ENCODE measurements at regions not wholly inside any gene's neighbourhood (a gene's known extent, or its start where the extent isn't known, plus 50 kb on each side); places are given as distances from the start of the nearest gene placed in this dataset.

DNA sequence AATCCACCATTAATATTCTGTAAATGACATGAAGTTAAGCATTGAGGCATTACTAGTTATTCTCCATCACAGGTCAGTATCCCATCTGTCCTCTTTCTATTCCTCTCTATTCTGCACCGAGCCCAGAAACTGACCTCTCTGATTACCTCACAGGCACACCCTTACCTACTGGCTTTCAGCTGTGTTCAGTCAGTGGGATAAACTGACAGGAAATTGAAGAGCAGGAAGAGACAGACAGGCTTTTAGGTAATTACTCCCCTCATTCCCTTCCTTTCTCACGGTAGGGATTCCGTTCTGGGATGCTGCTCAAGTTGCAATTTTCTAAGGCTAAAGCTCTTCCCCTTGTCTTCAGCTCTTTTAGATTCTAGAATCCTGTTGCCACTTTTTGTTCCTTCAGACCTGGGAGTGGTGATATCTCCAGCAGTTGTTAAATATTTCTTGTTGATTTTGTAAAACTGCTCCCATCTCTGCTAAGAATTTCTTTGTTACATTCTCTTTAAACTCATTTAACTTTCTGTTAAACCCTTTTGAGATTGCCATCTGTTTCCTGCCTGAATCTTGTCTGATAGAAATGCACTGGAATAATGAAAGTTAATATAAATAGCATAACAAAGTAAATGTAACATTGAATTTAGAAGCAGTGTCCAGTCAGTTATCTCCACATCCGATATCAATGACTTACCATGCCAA lies 1063.4 kb downstream of the PLA2G4A start:
- Histone ChIP-seq H3K9me3 (ENCODE audit: control insufficient read depth, insufficient read depth, low read length) (no peaks in the 10 kb centered on the region), H3K4me1 (ENCODE audit: insufficient read depth, low read length) (no peaks in the 10 kb centered on the region), H3K9ac (ENCODE audit: low read depth, low read length) (no peak overlapping the region), H3K36me3 (ENCODE audit: insufficient read depth, low read length) (no peaks in the 10 kb centered on the region)

GRCh38 chr1:187892683-187893039 lies 1063.9 kb downstream of the PLA2G4A start:
- Histone ChIP-seq H3K9ac (ENCODE audit: low read depth, low read length) (no peak overlapping the region), H3K4me1 (ENCODE audit: insufficient read depth, low read length) (no peaks in the 10 kb centered on the region), H3K36me3 (ENCODE audit: insufficient read depth, low read length) (no peaks in the 10 kb centered on the region), H3K9me3 (ENCODE audit: control insufficient read depth, insufficient read depth, low read length) (no peaks in the 10 kb centered on the region)

DNA sequence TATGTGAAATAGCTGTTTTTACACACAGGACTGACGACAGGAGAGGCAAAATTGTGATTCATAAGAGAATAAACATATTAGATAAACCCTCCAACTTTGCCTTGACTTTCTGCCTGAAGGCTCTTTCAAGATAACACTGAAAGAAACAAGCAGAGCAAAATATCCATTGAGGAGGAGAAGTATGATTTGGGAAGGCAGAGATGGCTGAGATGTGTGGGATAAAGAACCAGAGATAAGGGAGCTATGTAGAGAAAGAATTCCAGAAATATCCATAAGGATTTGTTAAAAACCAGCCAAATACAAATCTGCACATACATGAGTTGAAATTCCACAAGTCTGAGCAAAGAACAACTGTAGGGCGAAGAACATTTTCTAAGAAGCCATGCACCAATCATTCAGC lies 1064.7 kb downstream of the PLA2G4A start:
- Histone ChIP-seq H3K9me3 (ENCODE audit: control insufficient read depth, insufficient read depth, low read length) (no peaks in the 10 kb centered on the region), H3K36me3 (ENCODE audit: insufficient read depth, low read length) (no peaks in the 10 kb centered on the region), H3K4me1 (ENCODE audit: insufficient read depth, low read length) (no peaks in the 10 kb centered on the region), H3K9ac (ENCODE audit: low read depth, low read length) (no peak overlapping the region)

DNA sequence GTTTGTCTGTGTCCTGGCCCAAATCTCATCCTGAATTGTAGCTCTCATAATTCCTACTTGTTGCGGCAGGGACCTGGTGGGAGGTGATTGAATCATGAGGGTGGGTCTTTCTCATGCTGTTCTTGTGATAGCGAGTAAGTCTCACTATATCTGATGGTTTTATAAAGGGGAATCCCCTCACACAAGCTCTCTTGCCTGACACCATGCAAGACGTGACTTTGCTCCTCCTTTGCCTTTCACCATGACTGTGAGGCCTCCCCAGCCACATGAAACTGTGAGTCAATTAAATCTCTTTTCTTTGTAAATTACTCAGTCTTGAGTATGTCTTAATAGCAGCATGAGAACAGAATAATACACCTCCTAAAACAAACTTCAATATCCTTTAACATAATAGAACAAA lies 1065.6 kb downstream of the PLA2G4A start:
- Histone ChIP-seq H3K4me1 (ENCODE audit: insufficient read depth, low read length) (no peaks in the 10 kb centered on the region), H3K9ac (ENCODE audit: low read depth, low read length) (no peak overlapping the region), H3K36me3 (ENCODE audit: insufficient read depth, low read length) (no peaks in the 10 kb centered on the region), H3K9me3 (ENCODE audit: control insufficient read depth, insufficient read depth, low read length) (no peaks in the 10 kb centered on the region)

GRCh38 chr1:187903223-187903622 lies 1074.5 kb downstream of the PLA2G4A start:
- Histone ChIP-seq H3K4me1 (ENCODE audit: insufficient read depth, low read length) (no peaks in the 10 kb centered on the region), H3K36me3 (ENCODE audit: insufficient read depth, low read length) (no peaks in the 10 kb centered on the region), H3K9me3 (ENCODE audit: control insufficient read depth, insufficient read depth, low read length) (no peaks in the 10 kb centered on the region), H3K9ac (ENCODE audit: low read depth, low read length) (no peak overlapping the region)

- Histone ChIP-seq H3K9me3 (ENCODE audit: control insufficient read depth, insufficient read depth, low read length) (no peaks in the 10 kb centered on the region), H3K36me3 (ENCODE audit: insufficient read depth, low read length) (no peaks in the 10 kb centered on the region), H3K4me1 (ENCODE audit: insufficient read depth, low read length) (no peaks in the 10 kb centered on the region; the same call in 1 of the 2 replicates), H3K9ac (ENCODE audit: low read depth, low read length) (no peak overlapping the region)
Observed at GRCh38 chr1:187909382-187909781, 1080.6 kb downstream of the PLA2G4A start.

GRCh38 chr1:187911820-187912219 lies 1083.1 kb downstream of the PLA2G4A start:
- H3K36me3 ChIP-seq (ENCODE audit: insufficient read depth, low read length) = no peaks in the 10 kb centered on the region
- H3K9ac ChIP-seq (ENCODE audit: low read depth, low read length) = no peak overlapping the region
- H3K9me3 ChIP-seq (ENCODE audit: control insufficient read depth, insufficient read depth, low read length) = no peaks in the 10 kb centered on the region
- no peaks in the 10 kb centered on the region; the same call in 1 of the 2 replicates for H3K4me1 ChIP-seq (ENCODE audit: insufficient read depth, low read length)

DNA sequence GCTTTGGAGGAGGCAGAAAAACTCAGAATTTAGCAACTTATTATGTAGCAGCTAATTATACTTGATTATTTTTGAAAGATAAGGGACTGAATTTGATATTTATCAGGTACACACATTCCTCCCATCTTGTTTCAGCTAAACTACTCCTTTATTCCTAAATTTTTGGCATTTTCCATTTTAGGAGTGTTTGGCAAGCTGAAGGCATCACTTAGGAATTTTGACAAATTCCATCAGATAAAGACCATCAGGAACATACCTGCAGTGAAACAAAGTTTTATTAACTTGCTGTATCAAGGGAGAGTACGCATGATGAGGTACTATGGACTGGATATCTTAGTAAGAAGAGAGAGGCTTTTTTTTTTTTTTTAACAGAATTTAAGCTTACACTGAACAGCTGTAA lies 1092.2 kb downstream of the PLA2G4A start:
- Histone ChIP-seq H3K36me3 (ENCODE audit: insufficient read depth, low read length) (no peaks in the 10 kb centered on the region), H3K9me3 (ENCODE audit: control insufficient read depth, insufficient read depth, low read length) (no peaks in the 10 kb centered on the region), H3K9ac (ENCODE audit: low read depth, low read length) (no peak overlapping the region), H3K4me1 (ENCODE audit: insufficient read depth, low read length) (no peaks in the 10 kb centered on the region)

GRCh38 chr1:187921426-187921825 lies 1092.7 kb downstream of the PLA2G4A start:
- no peaks in the 10 kb centered on the region for H3K4me1 ChIP-seq (ENCODE audit: insufficient read depth, low read length)
- H3K9me3 ChIP-seq (ENCODE audit: control insufficient read depth, insufficient read depth, low read length) = no peaks in the 10 kb centered on the region
- no peak overlapping the region for H3K9ac ChIP-seq (ENCODE audit: low read depth, low read length)
- no peaks in the 10 kb centered on the region for H3K36me3 ChIP-seq (ENCODE audit: insufficient read depth, low read length)

DNA sequence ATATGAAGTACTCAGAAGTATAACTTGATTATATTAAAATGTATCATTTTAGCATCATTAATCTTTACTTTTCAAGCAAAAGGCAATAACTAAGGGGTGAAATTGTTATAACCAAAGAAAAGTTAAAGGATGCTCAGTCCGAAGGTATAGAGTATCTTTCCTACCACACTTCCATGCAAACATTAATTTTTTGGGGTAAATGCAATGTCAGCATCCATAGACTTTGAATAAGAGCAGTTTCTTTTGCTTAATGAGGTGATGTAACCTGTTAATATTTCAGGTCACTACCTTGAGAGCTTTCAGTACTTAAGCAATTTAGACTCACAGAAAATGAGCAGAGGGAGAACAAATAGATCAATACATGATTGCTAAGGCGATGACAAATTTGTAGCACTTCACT lies 1093.5 kb downstream of the PLA2G4A start:
- Histone ChIP-seq H3K4me1 (ENCODE audit: insufficient read depth, low read length) (no peaks in the 10 kb centered on the region), H3K36me3 (ENCODE audit: insufficient read depth, low read length) (no peaks in the 10 kb centered on the region), H3K9me3 (ENCODE audit: control insufficient read depth, insufficient read depth, low read length) (no peaks in the 10 kb centered on the region), H3K9ac (ENCODE audit: low read depth, low read length) (no peak overlapping the region)

DNA sequence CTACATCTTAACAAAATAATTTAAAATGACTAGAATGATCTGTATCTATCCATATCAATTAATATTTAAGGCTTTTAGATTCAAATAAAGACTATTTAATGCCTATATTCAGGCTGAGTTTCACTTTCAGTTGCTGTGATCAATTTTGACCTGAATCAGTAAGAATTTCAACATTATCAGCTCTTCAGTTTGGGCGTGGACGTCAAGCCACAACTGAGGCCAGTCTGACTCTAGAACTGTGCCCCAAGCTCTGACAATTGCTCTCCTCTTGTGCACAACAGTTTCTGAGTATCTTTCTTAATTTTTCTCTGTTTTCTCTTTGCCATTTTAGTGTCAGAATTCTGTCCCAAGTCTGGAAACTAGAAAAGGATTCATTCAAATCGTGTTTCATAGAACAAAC lies 1095.5 kb downstream of the PLA2G4A start:
- Histone ChIP-seq H3K9ac (ENCODE audit: low read depth, low read length) (no peak overlapping the region), H3K4me1 (ENCODE audit: insufficient read depth, low read length) (peaks cover 8% of the 10 kb centered on the region; the same call in 1 of the 2 replicates), H3K36me3 (ENCODE audit: insufficient read depth, low read length) (no peaks in the 10 kb centered on the region), H3K9me3 (ENCODE audit: control insufficient read depth, insufficient read depth, low read length) (no peaks in the 10 kb centered on the region)

DNA sequence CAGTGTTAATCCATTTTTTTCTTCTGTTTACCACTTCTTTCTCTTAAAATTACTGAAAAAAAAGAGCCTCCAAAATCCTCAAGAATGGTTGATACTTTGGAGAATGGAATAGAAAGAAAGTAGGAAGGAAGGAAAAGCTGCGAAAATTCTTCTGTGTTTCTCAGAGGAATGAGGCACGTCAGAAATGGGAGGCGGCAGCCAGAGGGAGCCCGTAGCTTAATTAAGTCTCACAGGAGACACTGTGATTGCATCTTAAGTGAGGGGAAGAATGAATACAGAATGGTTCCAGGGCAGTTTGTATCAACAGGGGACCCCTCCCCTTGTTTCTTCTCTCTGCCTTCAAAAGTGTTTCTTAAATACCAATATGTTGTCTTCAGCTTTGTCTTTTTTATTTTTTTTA lies 1099.5 kb downstream of the PLA2G4A start:
- peaks cover 10% of the 10 kb centered on the region; the same call in 1 of the 2 replicates for H3K4me1 ChIP-seq (ENCODE audit: insufficient read depth, low read length)
- no peak overlapping the region for H3K9ac ChIP-seq (ENCODE audit: low read depth, low read length)
- no peaks in the 10 kb centered on the region for H3K36me3 ChIP-seq (ENCODE audit: insufficient read depth, low read length)
- H3K9me3 ChIP-seq (ENCODE audit: control insufficient read depth, insufficient read depth, low read length) = no peaks in the 10 kb centered on the region

- Histone ChIP-seq H3K36me3 (ENCODE audit: insufficient read depth, low read length) (no peaks in the 10 kb centered on the region), H3K4me1 (ENCODE audit: insufficient read depth, low read length) (peaks cover 10% of the 10 kb centered on the region; the same call in 1 of the 2 replicates), H3K9me3 (ENCODE audit: control insufficient read depth, insufficient read depth, low read length) (no peaks in the 10 kb centered on the region), H3K9ac (ENCODE audit: low read depth, low read length) (no peak overlapping the region)
Observed at GRCh38 chr1:187928696-187929095, 1099.9 kb downstream of the PLA2G4A start.

- H3K9me3 ChIP-seq (ENCODE audit: control insufficient read depth, insufficient read depth, low read length) = no peaks in the 10 kb centered on the region
- H3K36me3 ChIP-seq (ENCODE audit: insufficient read depth, low read length) = no peaks in the 10 kb centered on the region
- no peak overlapping the region for H3K9ac ChIP-seq (ENCODE audit: low read depth, low read length)
- H3K4me1 ChIP-seq (ENCODE audit: insufficient read depth, low read length) = peaks cover 10% of the 10 kb centered on the region; the same call in 1 of the 2 replicates
Observed at GRCh38 chr1:187931776-187932175, 1103.0 kb downstream of the PLA2G4A start.

DNA sequence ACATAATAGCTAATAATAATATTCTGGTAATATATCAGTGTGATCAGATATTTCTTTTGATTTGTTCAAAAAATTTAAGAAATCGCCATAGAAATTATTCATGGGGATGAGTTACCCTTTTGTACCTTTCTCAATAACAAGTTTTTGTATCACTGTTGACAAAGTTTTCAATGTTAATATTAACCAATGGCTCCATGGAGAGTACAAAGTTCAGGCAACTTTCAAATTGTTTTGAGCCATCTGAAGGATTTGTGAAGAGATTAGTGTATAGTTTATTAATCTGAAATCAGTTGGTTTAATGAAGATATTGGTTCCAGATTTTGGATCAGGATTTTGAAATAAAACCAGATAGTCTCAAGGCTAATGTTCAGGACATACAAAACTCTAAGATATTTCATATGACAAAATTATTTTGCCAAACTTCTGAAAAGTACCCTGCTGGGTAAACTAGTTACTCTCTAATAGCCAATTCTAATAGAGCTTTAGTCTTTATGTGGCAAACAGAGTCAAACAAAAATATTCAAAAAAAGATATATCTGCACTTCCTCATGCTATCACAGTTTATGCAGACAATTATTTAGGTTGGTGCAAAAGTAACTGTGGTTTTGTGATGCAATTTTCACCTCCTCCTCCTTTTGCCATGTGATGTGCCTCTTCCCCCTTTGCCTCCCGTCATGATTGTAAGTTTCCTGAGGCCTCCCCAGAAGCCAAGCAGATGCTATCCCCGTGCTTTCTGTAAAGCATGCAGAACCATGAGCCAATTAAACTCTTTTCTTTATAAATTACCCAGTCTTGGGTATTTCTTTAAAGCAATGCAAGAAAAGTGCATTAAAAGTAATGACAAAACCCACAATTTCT lies 1105.0 kb downstream of the PLA2G4A start:
- no peak overlapping the region for H3K9ac ChIP-seq (ENCODE audit: low read depth, low read length)
- no peaks in the 10 kb centered on the region for H3K36me3 ChIP-seq (ENCODE audit: insufficient read depth, low read length)
- H3K4me1 ChIP-seq (ENCODE audit: insufficient read depth, low read length) = peaks cover 6% of the 10 kb centered on the region; the same call in 1 of the 2 replicates
- no peaks in the 10 kb centered on the region for H3K9me3 ChIP-seq (ENCODE audit: control insufficient read depth, insufficient read depth, low read length)
